ENCODE measurements at regions not wholly inside any gene's neighbourhood (a gene's known extent, or its start where the extent isn't known, plus 50 kb on each side); places are given as distances from the start of the nearest gene placed in this dataset.

GRCh38 chr6:132114201-132114825 is 163.1 kb upstream of the CCN2 start:
- no peak for TF ChIP-seq CTCF (IDR thresholded peaks at IDR 0.05)
- no peak for TF ChIP-seq POLR2A (IDR thresholded peaks at IDR 0.05)

Data from thyroid gland (tissue), 4 donors.